ENCODE measurements at regions not wholly inside any gene's neighbourhood (a gene's known extent, or its start where the extent isn't known, plus 50 kb on each side); places are given as distances from the start of the nearest gene placed in this dataset.

DNA sequence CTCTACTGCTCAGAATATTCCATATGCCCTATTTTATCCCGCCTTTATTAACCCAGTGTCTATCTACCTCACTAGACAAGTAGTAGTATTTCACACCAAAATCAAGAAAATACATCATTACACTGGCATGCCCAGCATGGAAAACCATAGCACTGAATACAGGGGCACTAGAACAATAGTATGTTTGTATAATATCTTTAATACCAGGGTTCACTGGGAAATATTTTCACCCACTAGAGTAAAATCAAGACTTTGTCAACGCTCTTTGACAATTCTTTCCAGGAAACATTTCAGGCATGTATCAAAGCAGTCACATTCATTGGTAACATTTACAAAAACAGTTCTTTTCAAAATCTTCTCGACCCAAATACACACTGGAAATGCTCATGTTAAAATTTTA lies 119.3 kb upstream of the BEND6 start:
- H4K91ac ChIP-seq (ENCODE audit: insufficient read length, low read depth, low read length), result no peak overlapping the region
- no peak overlapping the region for H2BK15ac ChIP-seq (ENCODE audit: low read depth, low read length)
- no peak overlapping the region for H3K23ac ChIP-seq (ENCODE audit: insufficient read length, low read depth, low read length)
- H2BK5ac ChIP-seq (ENCODE audit: insufficient read length, low read length), result no peak overlapping the region
- no peak overlapping the region for H3K56ac ChIP-seq (ENCODE audit: insufficient read length, low read depth, low read length)
- peaks cover 8% of the 10 kb centered on the region for H3K79me1 ChIP-seq (ENCODE audit: insufficient read depth, low read depth, low read length, poor library complexity, severe bottlenecking)
- H4K5ac ChIP-seq (ENCODE audit: insufficient read length, low read depth, low read length), result no peak overlapping the region
- H3K27ac ChIP-seq (ENCODE audit: insufficient read length, low read depth, low read length), result no peak overlapping the region
- H3K27ac Mint-ChIP-seq, result no peak overlapping the region
- WGBS (ENCODE audit: extremely low coverage, insufficient read length, low lambda C conversion rate), result no CpG with 5 or more reads among the region's 3 CpGs
- H3K79me2 ChIP-seq (ENCODE audit: insufficient read depth, low read length), result peaks cover 39% of the 10 kb centered on the region; the same call in 1 of the 2 replicates
- no peak overlapping the region for H3K18ac ChIP-seq (ENCODE audit: insufficient read length, low read depth, low read length)
- H2BK12ac ChIP-seq (ENCODE audit: insufficient read length, low read depth, low read length), result no peak overlapping the region
- no peaks in the 10 kb centered on the region for H3K23me2 ChIP-seq (ENCODE audit: insufficient read length, low read depth, low read length, poor library complexity, severe bottlenecking)
- H2BK20ac ChIP-seq (ENCODE audit: low read depth, low read length, poor library complexity, severe bottlenecking), result no peak overlapping the region
- no peak overlapping the region for H3K4me2 ChIP-seq (ENCODE audit: insufficient read depth, insufficient read length, low read length)
- no peak overlapping the region for H2BK120ac ChIP-seq (ENCODE audit: low read depth, low read length, poor library complexity, severe bottlenecking)
- H3K4ac ChIP-seq (ENCODE audit: low read depth, low read length), result no peak overlapping the region
- no peak for DNase-seq
- H3K9me3 ChIP-seq (ENCODE audit: control insufficient read depth, low read depth, low read length), result no peaks in the 10 kb centered on the region
- TF ChIP-seq, protein P1, sequence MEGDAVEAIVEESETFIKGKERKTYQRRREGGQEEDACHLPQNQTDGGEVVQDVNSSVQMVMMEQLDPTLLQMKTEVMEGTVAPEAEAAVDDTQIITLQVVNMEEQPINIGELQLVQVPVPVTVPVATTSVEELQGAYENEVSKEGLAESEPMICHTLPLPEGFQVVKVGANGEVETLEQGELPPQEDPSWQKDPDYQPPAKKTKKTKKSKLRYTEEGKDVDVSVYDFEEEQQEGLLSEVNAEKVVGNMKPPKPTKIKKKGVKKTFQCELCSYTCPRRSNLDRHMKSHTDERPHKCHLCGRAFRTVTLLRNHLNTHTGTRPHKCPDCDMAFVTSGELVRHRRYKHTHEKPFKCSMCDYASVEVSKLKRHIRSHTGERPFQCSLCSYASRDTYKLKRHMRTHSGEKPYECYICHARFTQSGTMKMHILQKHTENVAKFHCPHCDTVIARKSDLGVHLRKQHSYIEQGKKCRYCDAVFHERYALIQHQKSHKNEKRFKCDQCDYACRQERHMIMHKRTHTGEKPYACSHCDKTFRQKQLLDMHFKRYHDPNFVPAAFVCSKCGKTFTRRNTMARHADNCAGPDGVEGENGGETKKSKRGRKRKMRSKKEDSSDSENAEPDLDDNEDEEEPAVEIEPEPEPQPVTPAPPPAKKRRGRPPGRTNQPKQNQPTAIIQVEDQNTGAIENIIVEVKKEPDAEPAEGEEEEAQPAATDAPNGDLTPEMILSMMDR (conservative IDR thresholded peaks at IDR 0.05), result no peak
- no peak overlapping the region for H3K9ac ChIP-seq (ENCODE audit: extremely low read depth, insufficient read length, low read length)
- no peak overlapping the region for H3T11ph ChIP-seq (ENCODE audit: low read length)
- peaks cover 41 to 46% of the 10 kb centered on the region in 2 experiments for H3K4me1 Mint-ChIP-seq
- no peaks in the 10 kb centered on the region for H4K20me1 ChIP-seq (ENCODE audit: control insufficient read depth, insufficient read depth, insufficient read length)
- H3K9me3 Mint-ChIP-seq, result peaks cover 0 to 5% of the 10 kb centered on the region in 2 experiments; a peak in 3 of 5 replicates
- H3K27me3 Mint-ChIP-seq (ENCODE audit: low read depth), result no peaks in the 10 kb centered on the region
- H2AFZ ChIP-seq (ENCODE audit: low read length), result no peak overlapping the region
- peaks cover 5% of the 10 kb centered on the region; the same call in 1 of the 2 replicates for H3K4me1 ChIP-seq (ENCODE audit: insufficient read depth, low read length)
- no peak overlapping the region for H4K8ac ChIP-seq (replicated peaks; ENCODE audit: insufficient read length, low read depth, low read length)
- no peak overlapping the region for H2AK5ac ChIP-seq (ENCODE audit: insufficient read length, low read length)
- peaks cover 6 to 13% (median 8%) of the 10 kb centered on the region in 3 experiments; a peak in 6 of 7 replicates for H3K36me3 Mint-ChIP-seq (ENCODE audit: insufficient read depth in 1 of 3, low read depth in 3 of 3)
- H3K27me3 ChIP-seq (ENCODE audit: insufficient read depth, low read length), result no peaks in the 10 kb centered on the region
- no peak overlapping the region for H3K14ac ChIP-seq (ENCODE audit: insufficient read depth, low read length)
- no peak overlapping the region for H3K4me3 Mint-ChIP-seq
